Chondrocyte (in vitro differentiated cells): ENCODE measurements at regions not wholly inside any gene's neighbourhood (a gene's known extent, or its start where the extent isn't known, plus 50 kb on each side); places are given as distances from the start of the nearest gene placed in this dataset.

Source experiments
- DNase-seq: peaks from one replicate; pipeline ENCODE4 v3.0.0; 2021; ENCODE audit warnings: mixed read lengths, low spot score
- H3K27ac Mint-ChIP-seq: one replicate; pipeline ENCODE4 v1.8.0; 2021; ENCODE audit warnings: mild to moderate bottlenecking, moderate library complexity, mixed read lengths; ENCODE audit not compliant: unreplicated experiment
- H3K27me3 Mint-ChIP-seq: 2 replicates; pipeline ENCODE4 v1.8.0; 2021; ENCODE audit warnings: low read depth, mixed read lengths
- H3K36me3 Mint-ChIP-seq: 2 replicates; pipeline ENCODE4 v1.8.0; 2021; ENCODE audit warnings: low read depth, mixed read lengths
- H3K4me1 Mint-ChIP-seq: 2 replicates; pipeline ENCODE4 v1.8.0; 2021; ENCODE audit warnings: low read depth, mild to moderate bottlenecking, mixed read lengths
- H3K4me3 Mint-ChIP-seq: one replicate; pipeline ENCODE4 v1.8.0; 2021; ENCODE audit warnings: mild to moderate bottlenecking, moderate library complexity, mixed read lengths; ENCODE audit not compliant: unreplicated experiment
- H3K9me3 Mint-ChIP-seq: 2 replicates; pipeline ENCODE4 v1.8.0; 2021; ENCODE audit warnings: low read depth, mixed read lengths
- TF ChIP-seq, protein P1 (sequence below): fragments of 200-600 bp; sonication (generic); IDR thresholded peaks from 2 replicates; pipeline ENCODE4 v1.5.0; 2021; ENCODE audit warnings: antibody characterized with exemption, mild to moderate bottlenecking, moderate library complexity

DNA sequence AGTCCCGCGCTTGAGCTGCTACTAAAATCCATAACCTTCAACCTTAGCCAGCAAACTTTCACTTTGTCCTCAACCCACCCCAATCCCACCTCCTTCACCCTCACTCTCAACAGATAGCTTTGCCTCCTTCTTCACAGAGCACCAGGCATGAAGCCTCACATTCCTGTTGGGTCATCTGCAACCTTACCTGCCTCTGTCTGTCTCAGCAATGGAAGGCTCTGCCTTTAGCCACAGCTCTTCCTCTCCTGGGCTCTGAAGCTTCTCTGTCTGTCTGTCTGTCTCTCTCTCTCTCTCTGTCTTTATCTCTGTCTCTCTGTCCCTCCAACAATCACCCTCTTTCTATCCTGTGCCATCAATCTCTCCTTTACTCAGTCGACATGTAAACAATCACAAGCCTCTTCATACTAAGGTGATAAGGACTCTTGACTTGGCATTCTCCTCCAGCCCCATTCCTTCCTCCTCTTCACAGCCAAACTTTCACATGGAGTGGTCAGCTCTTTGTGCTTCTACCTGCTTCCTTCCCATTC lies 220.8 kb downstream of the SPTSSA start:
- DNase-seq, result no peak
- peaks cover 15% of the 10 kb centered on the region for H3K4me1 Mint-ChIP-seq
- TF ChIP-seq, protein P1, sequence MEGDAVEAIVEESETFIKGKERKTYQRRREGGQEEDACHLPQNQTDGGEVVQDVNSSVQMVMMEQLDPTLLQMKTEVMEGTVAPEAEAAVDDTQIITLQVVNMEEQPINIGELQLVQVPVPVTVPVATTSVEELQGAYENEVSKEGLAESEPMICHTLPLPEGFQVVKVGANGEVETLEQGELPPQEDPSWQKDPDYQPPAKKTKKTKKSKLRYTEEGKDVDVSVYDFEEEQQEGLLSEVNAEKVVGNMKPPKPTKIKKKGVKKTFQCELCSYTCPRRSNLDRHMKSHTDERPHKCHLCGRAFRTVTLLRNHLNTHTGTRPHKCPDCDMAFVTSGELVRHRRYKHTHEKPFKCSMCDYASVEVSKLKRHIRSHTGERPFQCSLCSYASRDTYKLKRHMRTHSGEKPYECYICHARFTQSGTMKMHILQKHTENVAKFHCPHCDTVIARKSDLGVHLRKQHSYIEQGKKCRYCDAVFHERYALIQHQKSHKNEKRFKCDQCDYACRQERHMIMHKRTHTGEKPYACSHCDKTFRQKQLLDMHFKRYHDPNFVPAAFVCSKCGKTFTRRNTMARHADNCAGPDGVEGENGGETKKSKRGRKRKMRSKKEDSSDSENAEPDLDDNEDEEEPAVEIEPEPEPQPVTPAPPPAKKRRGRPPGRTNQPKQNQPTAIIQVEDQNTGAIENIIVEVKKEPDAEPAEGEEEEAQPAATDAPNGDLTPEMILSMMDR, result no peak
- H3K36me3 Mint-ChIP-seq, result peaks cover 3% of the 10 kb centered on the region
- H3K27ac Mint-ChIP-seq, result no peak overlapping the region
- H3K27me3 Mint-ChIP-seq, result peaks cover 21% of the 10 kb centered on the region
- no peak overlapping the region for H3K4me3 Mint-ChIP-seq
- H3K9me3 Mint-ChIP-seq, result no peaks in the 10 kb centered on the region

- no peak for DNase-seq
- Mint-ChIP-seq H3K4me1 (peaks cover 25% of the 10 kb centered on the region), H3K27ac (no peak overlapping the region), H3K36me3 (peaks cover 3% of the 10 kb centered on the region), H3K27me3 (peaks cover 16% of the 10 kb centered on the region), H3K4me3 (no peak overlapping the region), H3K9me3 (peaks cover 3% of the 10 kb centered on the region)
- TF ChIP-seq, protein P1, result no peak
These were observed 223.4 kb downstream of the SPTSSA start for GRCh38 chr14:34238610-34239009.

GRCh38 chr14:34237677-34238076 lies 224.4 kb downstream of the SPTSSA start:
- peaks cover 16% of the 10 kb centered on the region for H3K27me3 Mint-ChIP-seq
- no peak overlapping the region for H3K27ac Mint-ChIP-seq
- DNase-seq, result no peak

GRCh38 chr14:34237081-34237480 lies 225.0 kb downstream of the SPTSSA start:
- Mint-ChIP-seq H3K27ac (no peak overlapping the region), H3K36me3 (peaks cover 3% of the 10 kb centered on the region), H3K4me3 (no peak overlapping the region), H3K4me1 (peaks cover 33% of the 10 kb centered on the region), H3K27me3 (peaks cover 14% of the 10 kb centered on the region), H3K9me3 (peaks cover 5% of the 10 kb centered on the region)
- TF ChIP-seq, protein P1, result no peak
- no peak for DNase-seq

More at GRCh38 chr14:34237677-34238076, 224.4 kb downstream of the SPTSSA start:
- Mint-ChIP-seq H3K9me3 (peaks cover 3% of the 10 kb centered on the region), H3K4me1 (peaks cover 33% of the 10 kb centered on the region), H3K36me3 (peaks cover 3% of the 10 kb centered on the region), H3K4me3 (no peak overlapping the region)
- TF ChIP-seq, protein P1, result no peak

GRCh38 chr14:34235643-34236300 lies 226.3 kb downstream of the SPTSSA start:
- Mint-ChIP-seq H3K4me3 (no peak overlapping the region), H3K27me3 (peaks cover 2% of the 10 kb centered on the region), H3K27ac (no peak overlapping the region), H3K36me3 (no peaks in the 10 kb centered on the region), H3K9me3 (peaks cover 5% of the 10 kb centered on the region), H3K4me1 (peaks cover 40% of the 10 kb centered on the region)
- DNase-seq, result no peak
- TF ChIP-seq, protein P1, result no peak
